Coronary artery (tissue), 2 donors: ENCODE measurements at regions not wholly inside any gene's neighbourhood (a gene's known extent, or its start where the extent isn't known, plus 50 kb on each side); places are given as distances from the start of the nearest gene placed in this dataset.
"Not testable (repeated sequence)": the region's sequence is repeated elsewhere in the genome, so short reads cannot be mapped to it uniquely, and the experiment has no call there.

Experiments used
- DNase-seq: peaks from one replicate; pipeline ENCODE4 v3.0.0-alpha.2; 2017; ENCODE audit warnings: low spot score
- H3K27ac ChIP-seq, 2 donors: fragments of 200-600 bp; sonication (generic); one replicate each; pipeline ENCODE4 v1.5.1; 2016 to 2019
- H3K4me3 ChIP-seq: fragments of 200-600 bp; sonication (generic); 2 replicates; pipeline ENCODE4 v1.5.1; 2016; ENCODE audit warnings: mild to moderate bottlenecking, moderate library complexity
- CTCF ChIP-seq: fragments of 200-600 bp; sonication (generic); IDR thresholded peaks from one replicate; pipeline ENCODE4 v1.5.1; 2019; ENCODE audit warnings: antibody characterized with exemption

- no peak for TF ChIP-seq CTCF
- H3K27ac ChIP-seq = no peak overlapping the region
- DNase-seq = no peak
- no peak overlapping the region for H3K4me3 ChIP-seq
Measured at GRCh38 chr9:126070058-126070655, 256.5 kb upstream of the MVB12B start.

GRCh38 chr9:126071076-126071750 is 255.4 kb upstream of the MVB12B start:
- Histone ChIP-seq H3K4me3 (no peak overlapping the region), H3K27ac (no peak overlapping the region)
- no peak for TF ChIP-seq CTCF
- no peak for DNase-seq

- DNase-seq = not testable (repeated sequence)
Measured at GRCh38 chr9:126077656-126078055, 249.0 kb upstream of the MVB12B start.

GRCh38 chr9:126080641-126081040 is 246.0 kb upstream of the MVB12B start:
- H3K4me3 ChIP-seq = no peak overlapping the region
- no peak for DNase-seq
- H3K27ac ChIP-seq = no peak overlapping the region
- no peak for TF ChIP-seq CTCF

More at GRCh38 chr9:126077656-126078055, 249.0 kb upstream of the MVB12B start:
- not testable (repeated sequence) for H3K27ac ChIP-seq, H3K4me3 ChIP-seq

GRCh38 chr9:126081746-126082145 is 244.9 kb upstream of the MVB12B start:
- TF ChIP-seq CTCF = no peak
- no peak overlapping the region for H3K27ac ChIP-seq
- DNase-seq = no peak
- no peak overlapping the region for H3K4me3 ChIP-seq

- H3K27ac ChIP-seq = no peak overlapping the region
- H3K4me3 ChIP-seq = no peak overlapping the region
- DNase-seq = no peak
- TF ChIP-seq CTCF = no peak
Measured at GRCh38 chr9:126084008-126084407, 242.6 kb upstream of the MVB12B start.

GRCh38 chr9:126084696-126085095 is 241.9 kb upstream of the MVB12B start:
- H3K4me3 ChIP-seq = no peak overlapping the region
- no peak overlapping the region for H3K27ac ChIP-seq
- TF ChIP-seq CTCF = no peak
- DNase-seq = no peak
